ENCODE measurements at regions not wholly inside any gene's neighbourhood (a gene's known extent, or its start where the extent isn't known, plus 50 kb on each side); places are given as distances from the start of the nearest gene placed in this dataset.

GRCh38 chr5:113804943-113805342 lies 291.4 kb downstream of the YTHDC2 start:
- no peak for DNase-seq

GRCh38 chr5:113806250-113806649 lies 292.8 kb downstream of the YTHDC2 start:
- no peak for DNase-seq

- no peak for DNase-seq
Observed at GRCh38 chr5:113806904-113807303, 293.4 kb downstream of the YTHDC2 start.

GRCh38 chr5:113807427-113807991 lies 294.0 kb downstream of the YTHDC2 start:
- no peak for DNase-seq

GRCh38 chr5:113808956-113809355 lies 295.5 kb downstream of the YTHDC2 start:
- no peak for DNase-seq

- no peak for DNase-seq
Observed at GRCh38 chr5:113809626-113810025, 296.1 kb downstream of the YTHDC2 start.

- DNase-seq = no peak
Observed at GRCh38 chr5:113813466-113813865, 300.0 kb downstream of the YTHDC2 start.

- DNase-seq = no peak
Observed at GRCh38 chr5:113817683-113818082, 304.2 kb downstream of the YTHDC2 start.

- no peak for DNase-seq
Observed at GRCh38 chr5:113823696-113824095, 310.2 kb downstream of the YTHDC2 start.

- DNase-seq = no peak
Observed at GRCh38 chr5:113824307-113824706, 310.8 kb downstream of the YTHDC2 start.

- no peak for DNase-seq
Observed at GRCh38 chr5:113825176-113825575, 311.7 kb downstream of the YTHDC2 start.

GRCh38 chr5:113846941-113847340 lies 333.4 kb downstream of the YTHDC2 start:
- no peak for DNase-seq

- no peak for DNase-seq
Observed at GRCh38 chr5:113864437-113864836, 350.9 kb downstream of the YTHDC2 start.

GRCh38 chr5:113866763-113867162 lies 353.3 kb downstream of the YTHDC2 start:
- no peak for DNase-seq

- no peak for DNase-seq
Observed at GRCh38 chr5:113869611-113870010, 356.1 kb downstream of the YTHDC2 start.

GRCh38 chr5:113871972-113872371 lies 358.5 kb downstream of the YTHDC2 start:
- DNase-seq = no peak

GRCh38 chr5:113875096-113875495 lies 361.6 kb downstream of the YTHDC2 start:
- no peak for DNase-seq

GRCh38 chr5:113891491-113891890 lies 378.0 kb downstream of the YTHDC2 start:
- no peak for DNase-seq

GRCh38 chr5:113896789-113897188 lies 383.3 kb downstream of the YTHDC2 start:
- no peak for DNase-seq

GRCh38 chr5:113897748-113898147 lies 384.3 kb downstream of the YTHDC2 start:
- DNase-seq = no peak

- DNase-seq = no peak
Observed at GRCh38 chr5:113900141-113900540, 386.6 kb downstream of the YTHDC2 start.

- DNase-seq = no peak
Observed at GRCh38 chr5:113900816-113901215, 387.3 kb downstream of the YTHDC2 start.

GRCh38 chr5:113901718-113902117 lies 388.2 kb downstream of the YTHDC2 start:
- no peak for DNase-seq

GRCh38 chr5:113902917-113903660 lies 389.6 kb downstream of the YTHDC2 start:
- no peak for DNase-seq

GRCh38 chr5:113909782-113910181 lies 396.3 kb downstream of the YTHDC2 start:
- DNase-seq = no peak

Data from suppressor macrophage treated with lipopolysaccharide for 4 hours (primary cell).